ENCODE measurements at regions not wholly inside any gene's neighbourhood (a gene's known extent, or its start where the extent isn't known, plus 50 kb on each side); places are given as distances from the start of the nearest gene placed in this dataset.

DNA sequence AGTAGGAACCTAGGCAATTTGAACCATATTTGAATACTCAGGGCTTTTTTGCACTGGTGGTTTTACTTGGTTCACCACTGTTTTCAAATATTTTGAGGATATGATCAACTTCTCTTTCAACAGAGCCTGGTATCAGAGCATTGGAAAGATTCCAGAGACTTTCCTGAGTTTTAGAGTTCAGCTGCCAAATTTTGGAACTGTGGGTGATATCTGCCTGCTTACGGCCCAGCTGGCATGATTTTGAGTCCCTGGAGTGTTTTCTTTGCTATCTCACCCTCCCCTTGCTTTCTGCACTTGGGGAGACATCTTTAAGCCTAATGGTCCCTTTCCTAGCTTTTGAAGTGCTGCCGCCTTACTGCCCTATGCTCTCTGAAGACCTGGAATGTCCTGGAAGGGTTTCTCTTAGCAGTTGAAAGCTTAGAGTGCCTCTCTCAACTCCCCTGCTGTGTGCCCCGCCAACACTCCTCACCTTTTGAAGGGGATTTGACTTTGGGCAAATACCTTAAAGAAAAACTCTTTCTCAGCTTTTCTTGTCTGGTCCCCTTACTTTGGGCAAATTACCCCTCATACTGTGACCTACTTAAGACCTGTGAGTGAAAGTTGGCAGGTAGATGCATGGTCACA is 539.1 kb downstream of the MFSD1 start:
- ChIA-PET CTCF (interaction anchor here (1.0 kb wide), 1 partner anchor 11 kb away, joined by 3 read pairs; no protein-coding TSS in a partner anchor), POLR2A (no interaction called here)
- Histone ChIP-seq H3K27me3 (ENCODE audit: insufficient read depth) (no peaks in the 10 kb centered on the region), H3K9me2 (no peaks in the 10 kb centered on the region), H3K9me3 (no peaks in the 10 kb centered on the region; the same call in 1 of the 2 replicates), H3K79me2 (ENCODE audit: insufficient read depth) (no peaks in the 10 kb centered on the region), H3K4me3 (ENCODE audit: low read depth in 2 of 2, low read length in 1 of 2) (no peak overlapping the region), H3F3A (replicated peaks; ENCODE audit: insufficient read depth) (no peaks in the 10 kb centered on the region), H3K27ac (ENCODE audit: low read depth in 2 of 2, low read length in 1 of 2) (no peak overlapping the region), H2AFZ (ENCODE audit: low read depth) (no peak overlapping the region), H4K20me1 (ENCODE audit: insufficient read depth) (no peaks in the 10 kb centered on the region), H3K4me1 (ENCODE audit: control insufficient read depth in 1 of 2, insufficient read depth in 2 of 2, low read depth in 1 of 2, low read length in 1 of 2) (no peaks in the 10 kb centered on the region), H3K9ac (no peak overlapping the region), H3K36me3 (replicated peaks in 1 of 2; ENCODE audit: control insufficient read depth in 1 of 2, insufficient read depth in 2 of 2, low read length in 1 of 2) (no peaks in the 10 kb centered on the region), H3K4me2 (no peak overlapping the region)
- WGBS (ENCODE audit: low lambda C conversion rate) = 36% methylated on average over 3 of the region's 3 CpGs
- TF ChIP-seq FOSL2 (IDR thresholded peaks at IDR 0.05; ENCODE audit: borderline replicate concordance, low read depth) (no peak), RXRA (IDR thresholded peaks at IDR 0.05; ENCODE audit: borderline replicate concordance, low read depth) (no peak), TCF12 (IDR thresholded peaks at IDR 0.05) (no peak), EZH2phosphoT487 (IDR thresholded peaks at IDR 0.05; ENCODE audit: borderline replicate concordance, low read depth) (no peak), ELF1 (IDR thresholded peaks at IDR 0.05) (no peak), RAD21 (IDR thresholded peaks at IDR 0.05; ENCODE audit: low read length) (no peak), FOXM1 (IDR thresholded peaks at IDR 0.05; ENCODE audit: low read depth) (no peak), NRF1 (IDR thresholded peaks at IDR 0.05; ENCODE audit: low read depth, low read length) (no peak)
- TF ChIP-seq, protein P1, sequence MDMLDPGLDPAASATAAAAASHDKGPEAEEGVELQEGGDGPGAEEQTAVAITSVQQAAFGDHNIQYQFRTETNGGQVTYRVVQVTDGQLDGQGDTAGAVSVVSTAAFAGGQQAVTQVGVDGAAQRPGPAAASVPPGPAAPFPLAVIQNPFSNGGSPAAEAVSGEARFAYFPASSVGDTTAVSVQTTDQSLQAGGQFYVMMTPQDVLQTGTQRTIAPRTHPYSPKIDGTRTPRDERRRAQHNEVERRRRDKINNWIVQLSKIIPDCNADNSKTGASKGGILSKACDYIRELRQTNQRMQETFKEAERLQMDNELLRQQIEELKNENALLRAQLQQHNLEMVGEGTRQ (IDR thresholded peaks at IDR 0.05; ENCODE audit: borderline replicate concordance, low read depth, low read length) = no peak
- TF ChIP-seq, protein P2, sequence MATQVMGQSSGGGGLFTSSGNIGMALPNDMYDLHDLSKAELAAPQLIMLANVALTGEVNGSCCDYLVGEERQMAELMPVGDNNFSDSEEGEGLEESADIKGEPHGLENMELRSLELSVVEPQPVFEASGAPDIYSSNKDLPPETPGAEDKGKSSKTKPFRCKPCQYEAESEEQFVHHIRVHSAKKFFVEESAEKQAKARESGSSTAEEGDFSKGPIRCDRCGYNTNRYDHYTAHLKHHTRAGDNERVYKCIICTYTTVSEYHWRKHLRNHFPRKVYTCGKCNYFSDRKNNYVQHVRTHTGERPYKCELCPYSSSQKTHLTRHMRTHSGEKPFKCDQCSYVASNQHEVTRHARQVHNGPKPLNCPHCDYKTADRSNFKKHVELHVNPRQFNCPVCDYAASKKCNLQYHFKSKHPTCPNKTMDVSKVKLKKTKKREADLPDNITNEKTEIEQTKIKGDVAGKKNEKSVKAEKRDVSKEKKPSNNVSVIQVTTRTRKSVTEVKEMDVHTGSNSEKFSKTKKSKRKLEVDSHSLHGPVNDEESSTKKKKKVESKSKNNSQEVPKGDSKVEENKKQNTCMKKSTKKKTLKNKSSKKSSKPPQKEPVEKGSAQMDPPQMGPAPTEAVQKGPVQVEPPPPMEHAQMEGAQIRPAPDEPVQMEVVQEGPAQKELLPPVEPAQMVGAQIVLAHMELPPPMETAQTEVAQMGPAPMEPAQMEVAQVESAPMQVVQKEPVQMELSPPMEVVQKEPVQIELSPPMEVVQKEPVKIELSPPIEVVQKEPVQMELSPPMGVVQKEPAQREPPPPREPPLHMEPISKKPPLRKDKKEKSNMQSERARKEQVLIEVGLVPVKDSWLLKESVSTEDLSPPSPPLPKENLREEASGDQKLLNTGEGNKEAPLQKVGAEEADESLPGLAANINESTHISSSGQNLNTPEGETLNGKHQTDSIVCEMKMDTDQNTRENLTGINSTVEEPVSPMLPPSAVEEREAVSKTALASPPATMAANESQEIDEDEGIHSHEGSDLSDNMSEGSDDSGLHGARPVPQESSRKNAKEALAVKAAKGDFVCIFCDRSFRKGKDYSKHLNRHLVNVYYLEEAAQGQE (IDR thresholded peaks at IDR 0.05; ENCODE audit: low read depth, low read length) = no peak
- DNase-seq = no peak

DNA sequence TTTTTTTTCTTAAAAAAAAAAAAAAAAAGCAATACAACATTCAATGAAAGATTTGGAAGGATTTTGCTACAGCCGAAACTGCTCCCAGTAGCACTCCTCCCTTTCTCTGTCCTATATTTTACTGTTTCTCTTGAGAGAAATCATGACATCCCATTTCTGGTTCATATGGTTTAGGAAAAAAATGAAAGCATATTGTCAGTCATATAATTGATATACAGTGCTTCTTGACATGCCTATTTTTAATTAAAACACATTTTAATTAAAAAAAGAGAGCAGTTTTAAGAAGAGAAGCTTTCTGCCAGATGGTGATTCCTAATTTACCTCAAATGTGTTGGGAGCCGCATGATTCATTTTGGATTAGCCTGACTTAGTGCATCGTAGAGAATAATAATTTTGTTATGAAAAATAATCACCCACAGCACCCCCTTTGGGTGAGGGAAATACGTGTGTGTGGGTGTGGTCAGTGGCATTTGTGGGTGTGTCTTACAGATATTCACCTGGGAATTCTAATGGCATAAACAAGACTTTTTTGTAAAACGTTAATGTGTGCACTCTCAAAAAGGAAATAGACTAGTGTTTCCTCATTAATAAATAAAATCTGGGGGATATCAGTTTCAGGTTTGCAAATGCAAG is 544.5 kb downstream of the MFSD1 start:
- ChIA-PET CTCF (no interaction called here), POLR2A (no interaction called here)
- WGBS (ENCODE audit: low lambda C conversion rate) = 58% methylated on average over 5 of the region's 5 CpGs

More for the DNA sequence above, 544.5 kb downstream of the MFSD1 start:
- Histone ChIP-seq H3K27ac (ENCODE audit: low read depth in 2 of 2, low read length in 1 of 2) (no peak overlapping the region), H3K9me3 (no peaks in the 10 kb centered on the region), H3K36me3 (replicated peaks in 1 of 2; ENCODE audit: control insufficient read depth in 1 of 2, insufficient read depth in 2 of 2, low read length in 1 of 2) (no peaks in the 10 kb centered on the region), H4K20me1 (ENCODE audit: insufficient read depth) (no peaks in the 10 kb centered on the region), H3K4me2 (no peak overlapping the region), H3K9me2 (no peaks in the 10 kb centered on the region), H3K27me3 (ENCODE audit: insufficient read depth) (no peaks in the 10 kb centered on the region), H3F3A (replicated peaks; ENCODE audit: insufficient read depth) (no peaks in the 10 kb centered on the region), H3K9ac (no peak overlapping the region), H3K4me3 (ENCODE audit: low read depth in 2 of 2, low read length in 1 of 2) (no peak overlapping the region), H2AFZ (ENCODE audit: low read depth) (no peak overlapping the region), H3K79me2 (ENCODE audit: insufficient read depth) (no peaks in the 10 kb centered on the region), H3K4me1 (ENCODE audit: control insufficient read depth in 1 of 2, insufficient read depth in 2 of 2, low read depth in 1 of 2, low read length in 1 of 2) (no peaks in the 10 kb centered on the region)
- TF ChIP-seq POLR2AphosphoS5 (IDR thresholded peaks at IDR 0.05; ENCODE audit: low read depth, low read length) (no peak), FOXM1 (IDR thresholded peaks at IDR 0.05; ENCODE audit: low read depth) (no peak), RFX5 (IDR thresholded peaks at IDR 0.05; ENCODE audit: low read length) (no peak), RCOR1 (IDR thresholded peaks at IDR 0.05; ENCODE audit: low read length) (no peak), NRF1 (IDR thresholded peaks at IDR 0.05; ENCODE audit: low read depth, low read length) (no peak), MXI1 (IDR thresholded peaks at IDR 0.05; ENCODE audit: low read depth, low read length) (no peak), CHD2 (IDR thresholded peaks at IDR 0.05; ENCODE audit: low read length, partially characterized antibody) (no peak), FOXJ3 (CRISPR knock-in tag; IDR thresholded peaks at IDR 0.05) (no peak)
- TF ChIP-seq, protein P3, sequence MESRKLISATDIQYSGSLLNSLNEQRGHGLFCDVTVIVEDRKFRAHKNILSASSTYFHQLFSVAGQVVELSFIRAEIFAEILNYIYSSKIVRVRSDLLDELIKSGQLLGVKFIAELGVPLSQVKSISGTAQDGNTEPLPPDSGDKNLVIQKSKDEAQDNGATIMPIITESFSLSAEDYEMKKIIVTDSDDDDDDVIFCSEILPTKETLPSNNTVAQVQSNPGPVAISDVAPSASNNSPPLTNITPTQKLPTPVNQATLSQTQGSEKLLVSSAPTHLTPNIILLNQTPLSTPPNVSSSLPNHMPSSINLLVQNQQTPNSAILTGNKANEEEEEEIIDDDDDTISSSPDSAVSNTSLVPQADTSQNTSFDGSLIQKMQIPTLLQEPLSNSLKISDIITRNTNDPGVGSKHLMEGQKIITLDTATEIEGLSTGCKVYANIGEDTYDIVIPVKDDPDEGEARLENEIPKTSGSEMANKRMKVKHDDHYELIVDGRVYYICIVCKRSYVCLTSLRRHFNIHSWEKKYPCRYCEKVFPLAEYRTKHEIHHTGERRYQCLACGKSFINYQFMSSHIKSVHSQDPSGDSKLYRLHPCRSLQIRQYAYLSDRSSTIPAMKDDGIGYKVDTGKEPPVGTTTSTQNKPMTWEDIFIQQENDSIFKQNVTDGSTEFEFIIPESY (IDR thresholded peaks at IDR 0.05; ENCODE audit: borderline replicate concordance, low read depth) = no peak
- TF ChIP-seq, protein P4, sequence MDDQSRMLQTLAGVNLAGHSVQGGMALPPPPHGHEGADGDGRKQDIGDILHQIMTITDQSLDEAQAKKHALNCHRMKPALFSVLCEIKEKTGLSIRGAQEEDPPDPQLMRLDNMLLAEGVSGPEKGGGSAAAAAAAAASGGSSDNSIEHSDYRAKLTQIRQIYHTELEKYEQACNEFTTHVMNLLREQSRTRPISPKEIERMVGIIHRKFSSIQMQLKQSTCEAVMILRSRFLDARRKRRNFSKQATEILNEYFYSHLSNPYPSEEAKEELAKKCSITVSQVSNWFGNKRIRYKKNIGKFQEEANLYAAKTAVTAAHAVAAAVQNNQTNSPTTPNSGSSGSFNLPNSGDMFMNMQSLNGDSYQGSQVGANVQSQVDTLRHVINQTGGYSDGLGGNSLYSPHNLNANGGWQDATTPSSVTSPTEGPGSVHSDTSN (IDR thresholded peaks at IDR 0.05) = no peak
- TF ChIP-seq, protein P5, sequence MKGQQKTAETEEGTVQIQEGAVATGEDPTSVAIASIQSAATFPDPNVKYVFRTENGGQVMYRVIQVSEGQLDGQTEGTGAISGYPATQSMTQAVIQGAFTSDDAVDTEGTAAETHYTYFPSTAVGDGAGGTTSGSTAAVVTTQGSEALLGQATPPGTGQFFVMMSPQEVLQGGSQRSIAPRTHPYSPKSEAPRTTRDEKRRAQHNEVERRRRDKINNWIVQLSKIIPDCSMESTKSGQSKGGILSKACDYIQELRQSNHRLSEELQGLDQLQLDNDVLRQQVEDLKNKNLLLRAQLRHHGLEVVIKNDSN (IDR thresholded peaks at IDR 0.05; ENCODE audit: borderline replicate concordance, low read depth) = no peak
- DNase-seq = no peak
